H9 (cell line): ENCODE measurements at regions not wholly inside any gene's neighbourhood (a gene's known extent, or its start where the extent isn't known, plus 50 kb on each side); places are given as distances from the start of the nearest gene placed in this dataset.
A peak's percentile ranks its signal among the peaks of the same experiment; 100 is the strongest.

Source experiments
- DNase-seq: peaks from one replicate; pipeline ENCODE4 v3.0.0-alpha.2; 2017
- H2AFZ ChIP-seq: one replicate; pipeline ENCODE4 v1.6.1; 2013; ENCODE audit warnings: mild to moderate bottlenecking, low read length, control low read depth, moderate library complexity
- H2AK5ac ChIP-seq: 2 replicates; pipeline ENCODE4 v1.6.1; 2013; ENCODE audit warnings: low read length, control low read depth, mixed read lengths; ENCODE audit not compliant: insufficient read length
- H2BK120ac ChIP-seq: one replicate; pipeline ENCODE4 v1.6.1; 2013; ENCODE audit warnings: low read depth, mild to moderate bottlenecking, low read length, control low read depth, inconsistent platforms; ENCODE audit not compliant: poor library complexity, severe bottlenecking
- H2BK12ac ChIP-seq: 2 replicates; pipeline ENCODE4 v1.6.1; 2013; ENCODE audit warnings: low read length, control low read depth, mixed read lengths, low read depth; ENCODE audit not compliant: insufficient read length
- H2BK15ac ChIP-seq: 2 replicates; pipeline ENCODE4 v1.6.1; 2013; ENCODE audit warnings: low read depth, low read length, control low read depth
- H2BK20ac ChIP-seq: one replicate; pipeline ENCODE4 v1.6.1; 2013; ENCODE audit warnings: low read depth, mild to moderate bottlenecking, low read length, control low read depth, inconsistent platforms; ENCODE audit not compliant: poor library complexity, severe bottlenecking
- H2BK5ac ChIP-seq: 2 replicates; pipeline ENCODE4 v1.6.1; 2013; ENCODE audit warnings: low read length, control low read depth, mixed read lengths; ENCODE audit not compliant: insufficient read length
- H3K14ac ChIP-seq: 2 replicates; pipeline ENCODE4 v1.6.1; 2013; ENCODE audit warnings: low read length, control low read depth; ENCODE audit not compliant: insufficient read depth
- H3K18ac ChIP-seq: 2 replicates; pipeline ENCODE4 v1.6.1; 2013; ENCODE audit warnings: low read depth, mild to moderate bottlenecking, mixed read lengths, low read length, control low read depth; ENCODE audit not compliant: insufficient read length
- H3K23ac ChIP-seq: 2 replicates; pipeline ENCODE4 v1.6.1; 2013; ENCODE audit warnings: low read length, control low read depth, mixed read lengths, low read depth; ENCODE audit not compliant: insufficient read length
- H3K23me2 ChIP-seq: 2 replicates; pipeline ENCODE4 v1.6.1; 2013; ENCODE audit warnings: low read depth, mild to moderate bottlenecking, mixed read lengths, low read length, control low read depth; ENCODE audit not compliant: insufficient read length, poor library complexity, severe bottlenecking
- H3K27ac ChIP-seq: 2 replicates; pipeline ENCODE4 v1.5.1; 2013; ENCODE audit warnings: low read length, control low read depth, mixed read lengths, low read depth; ENCODE audit not compliant: insufficient read length
- H3K27me3 ChIP-seq: 2 replicates; pipeline ENCODE4 v1.6.1; 2013; ENCODE audit warnings: low read length, control low read depth, inconsistent platforms; ENCODE audit not compliant: insufficient read depth
- H3K4ac ChIP-seq: 2 replicates; pipeline ENCODE4 v1.6.1; 2013; ENCODE audit warnings: low read depth, mild to moderate bottlenecking, control low read depth, inconsistent platforms, low read length, moderate library complexity
- H3K4me1 ChIP-seq: 2 replicates; pipeline ENCODE4 v1.6.1; 2013; ENCODE audit warnings: low read length, control low read depth, inconsistent platforms; ENCODE audit not compliant: insufficient read depth
- H3K4me2 ChIP-seq: 2 replicates; pipeline ENCODE4 v1.6.1; 2013; ENCODE audit warnings: low read length, control low read depth, mixed read lengths; ENCODE audit not compliant: insufficient read length, insufficient read depth
- H3K56ac ChIP-seq: 2 replicates; pipeline ENCODE4 v1.6.1; 2013; ENCODE audit warnings: low read depth, mild to moderate bottlenecking, mixed read lengths, low read length, control low read depth; ENCODE audit not compliant: insufficient read length
- H3K79me1 ChIP-seq: 2 replicates; pipeline ENCODE4 v1.6.1; 2013; ENCODE audit warnings: low read depth, mild to moderate bottlenecking, moderate library complexity, low read length, control low read depth, inconsistent platforms; ENCODE audit not compliant: insufficient read depth, poor library complexity, severe bottlenecking
- H3K79me2 ChIP-seq: 2 replicates; pipeline ENCODE4 v1.6.1; 2013; ENCODE audit warnings: low read length, control low read depth, inconsistent platforms; ENCODE audit not compliant: insufficient read depth
- H3K9ac ChIP-seq: 2 replicates; pipeline ENCODE4 v1.6.1; 2013; ENCODE audit warnings: low read length, control low read depth, mixed read lengths; ENCODE audit not compliant: insufficient read length; ENCODE audit errors: extremely low read depth
- H3K9me3 ChIP-seq: one replicate; pipeline ENCODE4 v1.6.1; 2013; ENCODE audit warnings: low read depth, low read length, inconsistent platforms; ENCODE audit not compliant: control insufficient read depth
- H3T11ph ChIP-seq: one replicate; pipeline ENCODE4 v1.6.1; 2013; ENCODE audit warnings: mild to moderate bottlenecking, low read length, control low read depth, inconsistent platforms
- H4K20me1 ChIP-seq: one replicate; pipeline ENCODE4 v1.6.1; 2013; ENCODE audit not compliant: control insufficient read depth, insufficient read length, insufficient read depth
- H4K5ac ChIP-seq: 2 replicates; pipeline ENCODE4 v1.6.1; 2013; ENCODE audit warnings: low read depth, mild to moderate bottlenecking, mixed read lengths, low read length, control low read depth; ENCODE audit not compliant: insufficient read length
- H4K8ac ChIP-seq: replicated peaks from 2 replicates; pipeline ENCODE4 v1.6.1; 2013; ENCODE audit warnings: low read length, control low read depth, mixed read lengths, low read depth; ENCODE audit not compliant: insufficient read length
- H4K91ac ChIP-seq: 2 replicates; pipeline ENCODE4 v1.6.1; 2013; ENCODE audit warnings: low read depth, mild to moderate bottlenecking, moderate library complexity, mixed read lengths, low read length, control low read depth; ENCODE audit not compliant: insufficient read length
- H3K27ac Mint-ChIP-seq, 3 experiments: 2 replicates in 2 of 3; 3 replicates in 1 of 3; pipeline ENCODE4 v1.8.0; 2020 to 2021; ENCODE audit warnings: mixed read lengths in 3 of 3, mild to moderate bottlenecking in 1 of 3, moderate library complexity in 1 of 3
- H3K27me3 Mint-ChIP-seq: 2 replicates; pipeline ENCODE4 v1.8.0; 2021; ENCODE audit warnings: low read depth, mild to moderate bottlenecking, moderate library complexity, mixed read lengths
- H3K36me3 Mint-ChIP-seq, 3 experiments: 2 replicates in 2 of 3; 3 replicates in 1 of 3; pipeline ENCODE4 v1.8.0; 2020 to 2021; ENCODE audit warnings: low read depth in 3 of 3, mixed read lengths in 3 of 3; ENCODE audit not compliant: insufficient read depth in 1 of 3
- H3K4me1 Mint-ChIP-seq, 2 experiments: 2 replicates each; pipeline ENCODE4 v1.8.0; 2020; ENCODE audit warnings: mixed read lengths in 2 of 2
- H3K4me3 Mint-ChIP-seq, 2 experiments: 2 replicates in 1 of 2; 3 replicates in 1 of 2; pipeline ENCODE4 v1.8.0; 2020 to 2021; ENCODE audit warnings: mild to moderate bottlenecking in 2 of 2, mixed read lengths in 2 of 2, moderate library complexity in 1 of 2
- H3K9me3 Mint-ChIP-seq, 2 experiments: 2 replicates in 1 of 2; 3 replicates in 1 of 2; pipeline ENCODE4 v1.8.0; 2020; ENCODE audit warnings: mild to moderate bottlenecking in 2 of 2, mixed read lengths in 2 of 2, moderate library complexity in 1 of 2
- WGBS: extraction: QIAGEN DNeasy Blood & Tissue Kit; methylation state at CpG from one replicate; pipeline ENCODE4 v1.1.7; 2013; ENCODE audit warnings: missing lambda C conversion rate, low lambda C conversion rate, mixed read lengths; ENCODE audit not compliant: insufficient read length; ENCODE audit errors: extremely low coverage; 5-methylcytosine and 5-hydroxymethylcytosine counted together
- TF ChIP-seq, protein P1 (sequence below): fragments of 200-600 bp; sonication (generic); conservative IDR thresholded peaks from 3 replicates; pipeline ENCODE4 v1.8.0; 2021; ENCODE audit warnings: antibody characterized with exemption, mild to moderate bottlenecking

DNA sequence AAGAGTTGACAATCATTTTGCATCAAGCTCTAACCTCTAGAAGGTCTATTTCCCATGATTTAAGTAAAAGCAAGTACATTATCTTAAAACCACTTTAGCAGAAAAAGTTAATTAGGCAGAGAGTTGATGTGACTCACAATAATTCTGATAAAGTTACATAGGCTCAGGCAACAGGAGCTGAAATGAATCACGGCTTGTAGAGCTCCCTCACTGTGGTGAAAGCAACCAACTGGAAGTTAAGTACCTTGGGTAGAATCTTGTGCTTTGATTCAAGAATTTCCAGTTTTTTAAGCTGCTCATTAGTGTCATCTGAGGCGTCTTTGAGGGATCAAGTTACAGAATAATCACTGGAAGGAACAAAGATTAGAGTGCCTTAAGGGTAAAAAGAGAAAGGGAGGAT lies 68.9 kb upstream of the NFE2L3 start:
- Histone ChIP-seq H2AK5ac (no peak overlapping the region), H3K23me2 (no peaks in the 10 kb centered on the region), H4K5ac (no peak overlapping the region), H2BK120ac (no peak overlapping the region), H3K4me2 (no peak overlapping the region), H3K4me1 (peaks cover 3% of the 10 kb centered on the region; the same call in 1 of the 2 replicates), H3K23ac (no peak overlapping the region), H3K18ac (no peak overlapping the region), H2BK12ac (no peak overlapping the region), H4K91ac (no peak overlapping the region), H3K79me2 (no peaks in the 10 kb centered on the region), H4K20me1 (no peaks in the 10 kb centered on the region), H3K27me3 (no peaks in the 10 kb centered on the region), H3T11ph (no peak overlapping the region), H3K14ac (no peak overlapping the region), H3K9me3 (no peaks in the 10 kb centered on the region), H2AFZ (peak overlapping the region; percentile 51), H3K79me1 (no peaks in the 10 kb centered on the region), H2BK5ac (no peak overlapping the region), H3K4ac (no peak overlapping the region), H4K8ac (no peak overlapping the region), H3K56ac (no peak overlapping the region), H2BK20ac (no peak overlapping the region), H3K9ac (no peak overlapping the region), H2BK15ac (no peak overlapping the region), H3K27ac (no peak overlapping the region)
- Mint-ChIP-seq H3K27ac (peak overlapping the region in 1 of 3 experiments; percentile 19; a peak in 2 of 7 replicates), H3K4me3 (no peak overlapping the region), H3K36me3 (no peaks in the 10 kb centered on the region), H3K27me3 (peaks cover 1% of the 10 kb centered on the region), H3K4me1 (peaks cover 31 to 38% of the 10 kb centered on the region in 2 experiments), H3K9me3 (no peaks in the 10 kb centered on the region)
- no peak for DNase-seq
- TF ChIP-seq, protein P1, sequence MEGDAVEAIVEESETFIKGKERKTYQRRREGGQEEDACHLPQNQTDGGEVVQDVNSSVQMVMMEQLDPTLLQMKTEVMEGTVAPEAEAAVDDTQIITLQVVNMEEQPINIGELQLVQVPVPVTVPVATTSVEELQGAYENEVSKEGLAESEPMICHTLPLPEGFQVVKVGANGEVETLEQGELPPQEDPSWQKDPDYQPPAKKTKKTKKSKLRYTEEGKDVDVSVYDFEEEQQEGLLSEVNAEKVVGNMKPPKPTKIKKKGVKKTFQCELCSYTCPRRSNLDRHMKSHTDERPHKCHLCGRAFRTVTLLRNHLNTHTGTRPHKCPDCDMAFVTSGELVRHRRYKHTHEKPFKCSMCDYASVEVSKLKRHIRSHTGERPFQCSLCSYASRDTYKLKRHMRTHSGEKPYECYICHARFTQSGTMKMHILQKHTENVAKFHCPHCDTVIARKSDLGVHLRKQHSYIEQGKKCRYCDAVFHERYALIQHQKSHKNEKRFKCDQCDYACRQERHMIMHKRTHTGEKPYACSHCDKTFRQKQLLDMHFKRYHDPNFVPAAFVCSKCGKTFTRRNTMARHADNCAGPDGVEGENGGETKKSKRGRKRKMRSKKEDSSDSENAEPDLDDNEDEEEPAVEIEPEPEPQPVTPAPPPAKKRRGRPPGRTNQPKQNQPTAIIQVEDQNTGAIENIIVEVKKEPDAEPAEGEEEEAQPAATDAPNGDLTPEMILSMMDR = no peak
- no CpG with 5 or more reads among the region's 2 CpGs for WGBS
